NOMO-1 treated with DMSO at 0.1 percent for 48 hours (cell line): ENCODE measurements at regions not wholly inside any gene's neighbourhood (a gene's known extent, or its start where the extent isn't known, plus 50 kb on each side); places are given as distances from the start of the nearest gene placed in this dataset.
"Not testable (repeated sequence)": the region's sequence is repeated elsewhere in the genome, so short reads cannot be mapped to it uniquely, and the experiment has no call there.

Experiments used
- DNase-seq: peaks from one replicate; lab custom pipeline; 2025; ENCODE audit not compliant: unreplicated experiment; lab: John Stamatoyannopoulos, UW

DNA sequence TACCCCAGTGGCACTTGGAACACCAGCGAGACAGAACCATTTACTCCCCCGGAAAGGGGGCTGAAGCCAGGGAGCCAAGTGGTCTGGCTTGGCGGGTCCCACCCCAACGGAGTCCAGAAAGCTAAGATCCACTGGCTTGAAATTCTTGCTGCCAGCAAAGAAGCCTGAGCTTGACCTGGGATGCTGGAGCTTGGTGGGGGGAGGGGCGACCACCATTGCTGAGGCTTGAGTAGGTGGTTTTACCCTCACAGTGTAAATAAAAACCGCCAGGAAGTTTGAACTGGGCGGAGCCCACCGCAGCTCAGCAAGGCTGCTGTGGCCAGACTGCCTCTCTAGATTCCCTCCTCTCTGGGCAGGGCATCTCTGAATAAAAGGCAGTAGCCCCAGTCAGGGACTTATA is 62.8 kb downstream of the RPS24 start:
- not testable (repeated sequence) for DNase-seq

DNA sequence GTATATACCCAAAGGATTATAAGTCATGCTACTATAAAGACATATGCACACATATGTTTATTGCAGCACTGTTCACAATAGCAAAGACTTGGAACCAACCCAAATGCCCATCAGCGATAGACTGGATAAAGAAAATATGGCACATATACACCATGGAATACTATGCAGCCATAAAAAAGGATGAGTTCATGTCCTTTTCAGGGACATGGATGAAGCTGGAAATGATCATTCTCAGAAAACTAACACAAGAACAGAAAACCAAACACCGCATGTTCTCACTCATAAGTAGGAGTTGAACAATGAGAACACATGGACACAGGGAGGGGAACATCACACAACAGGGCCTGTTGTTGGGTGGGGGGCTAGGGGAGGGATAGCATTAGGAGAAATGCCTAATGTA is 68.9 kb downstream of the RPS24 start:
- not testable (repeated sequence) for DNase-seq

DNA sequence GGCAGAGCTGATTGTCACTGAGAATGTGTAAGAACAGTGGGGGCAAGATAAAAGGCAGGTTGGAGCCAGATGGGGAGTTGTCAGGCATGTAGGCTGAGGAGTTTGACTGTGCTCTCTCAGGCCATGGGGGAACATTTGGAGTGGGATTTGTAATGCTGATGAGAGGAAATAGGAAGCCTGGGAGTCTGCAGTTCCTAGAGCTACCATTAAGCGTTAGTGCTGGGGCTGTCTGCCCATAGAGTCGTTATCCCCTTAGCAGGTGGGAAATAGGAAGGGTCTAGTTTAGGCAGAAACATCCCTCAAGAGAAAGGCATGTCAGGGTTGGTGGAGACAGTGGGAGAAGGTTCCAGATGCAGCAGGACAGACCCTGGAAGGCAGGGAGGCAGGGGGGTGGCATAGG is 75.5 kb downstream of the RPS24 start:
- DNase-seq, result no peak

DNA sequence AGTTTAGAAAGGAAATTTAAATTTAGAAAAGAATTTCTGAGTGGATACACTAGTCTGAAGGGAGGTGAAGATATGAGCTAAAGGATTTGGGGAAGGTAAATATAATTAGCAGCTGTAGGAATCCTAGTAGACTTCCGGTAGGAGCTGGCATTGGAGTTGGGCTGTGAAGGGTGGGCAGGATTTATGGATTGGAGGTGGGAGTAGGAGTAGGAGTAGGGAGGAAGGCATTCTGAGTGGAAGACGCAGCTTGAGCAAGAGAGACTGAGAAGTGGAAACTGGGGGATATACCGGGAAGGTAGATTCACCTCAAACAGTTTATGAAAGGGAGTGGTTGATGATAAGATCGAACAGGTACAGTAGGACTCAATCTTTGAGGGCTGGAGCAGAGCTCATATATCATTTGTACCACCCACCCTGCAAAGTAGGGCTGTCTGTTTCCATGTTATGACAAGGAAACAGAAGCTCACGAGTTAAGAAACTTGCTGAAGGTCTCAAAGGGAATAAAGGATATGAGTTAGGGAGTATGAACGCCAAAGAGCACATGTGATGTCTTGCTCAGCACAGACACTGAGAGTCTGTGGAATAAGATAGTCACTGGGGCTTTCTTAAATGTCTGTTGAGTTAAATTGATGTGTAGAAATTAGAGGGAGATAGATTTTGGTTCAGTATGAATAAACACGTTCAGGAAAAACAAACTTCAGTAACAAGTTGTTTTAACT is 81.6 kb downstream of the RPS24 start:
- DNase-seq, result no peak

DNA sequence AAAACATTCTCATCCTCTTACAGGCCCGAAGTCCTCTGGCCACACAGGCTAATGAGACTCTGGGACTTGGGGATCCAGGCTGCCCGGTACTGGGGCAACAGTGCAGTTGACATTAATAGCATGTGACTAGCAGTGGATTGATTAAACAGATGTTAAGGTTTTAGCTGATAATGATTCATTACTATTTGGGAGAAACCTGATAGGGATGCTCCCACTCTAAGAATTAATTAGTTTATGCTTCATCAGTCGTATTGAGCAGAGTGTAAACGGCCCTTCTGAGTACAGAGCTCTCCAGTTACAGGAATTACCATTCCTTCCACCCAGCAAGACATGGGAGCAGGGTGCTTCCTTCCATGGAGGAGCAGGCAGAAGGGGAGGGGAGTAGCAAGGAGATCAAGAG is 82.7 kb downstream of the RPS24 start:
- no peak for DNase-seq

DNA sequence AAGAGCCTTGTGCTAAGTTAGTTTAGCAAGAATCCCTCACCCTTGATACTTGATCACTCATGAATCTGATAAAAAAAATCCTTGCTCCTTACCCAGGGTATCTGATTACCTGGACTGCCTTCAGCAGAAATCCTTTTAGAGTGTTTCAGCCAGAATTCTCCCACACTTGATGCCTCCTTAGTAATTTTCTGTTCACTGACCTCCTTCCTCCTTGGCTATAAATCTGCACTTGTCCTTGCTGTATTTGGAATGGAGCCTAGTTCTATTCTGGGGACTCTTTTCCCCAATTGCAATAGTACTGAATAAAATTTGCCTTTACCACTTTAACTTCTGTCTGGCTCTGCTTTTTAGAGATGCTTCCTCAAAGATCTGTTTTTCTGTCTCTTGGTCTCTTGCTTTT is 84.9 kb downstream of the RPS24 start:
- DNase-seq, result no peak

DNA sequence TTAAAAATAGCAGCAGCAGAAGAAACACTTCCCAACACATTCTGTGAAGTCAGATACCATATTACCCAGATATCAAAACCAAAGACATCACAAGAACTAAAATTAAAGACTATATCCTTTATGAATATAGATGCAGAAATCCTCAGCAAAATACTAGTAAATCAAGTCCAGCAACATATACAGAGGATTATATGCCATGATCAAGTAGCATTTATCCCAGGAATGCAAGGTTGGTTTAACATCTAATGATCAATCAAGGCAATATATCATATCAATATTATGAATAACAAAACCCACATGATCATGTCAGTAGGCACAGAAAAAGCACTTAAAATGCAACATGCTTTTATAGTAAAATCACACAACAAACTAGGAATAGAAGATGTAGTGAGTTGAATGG is 88.1 kb downstream of the RPS24 start:
- no peak for DNase-seq

DNA sequence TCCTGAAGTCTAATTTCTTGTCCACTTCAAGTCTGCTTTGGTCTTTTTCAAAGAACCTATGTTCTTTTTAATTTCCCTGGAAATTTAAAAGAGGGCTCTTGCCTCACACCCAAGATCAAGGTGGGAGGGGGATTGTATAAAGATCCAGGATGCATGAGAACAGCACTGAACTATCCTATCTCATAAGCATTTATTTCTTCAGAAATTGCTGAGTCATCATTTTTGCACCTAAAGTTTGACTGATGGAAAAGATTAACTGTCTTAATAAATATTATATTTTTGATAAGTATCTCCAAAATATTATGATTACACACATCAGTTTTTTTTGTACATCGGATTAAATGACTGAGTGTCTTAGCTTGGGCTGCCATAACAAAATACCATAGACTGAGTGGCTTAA is 90.5 kb downstream of the RPS24 start:
- DNase-seq, result no peak

DNA sequence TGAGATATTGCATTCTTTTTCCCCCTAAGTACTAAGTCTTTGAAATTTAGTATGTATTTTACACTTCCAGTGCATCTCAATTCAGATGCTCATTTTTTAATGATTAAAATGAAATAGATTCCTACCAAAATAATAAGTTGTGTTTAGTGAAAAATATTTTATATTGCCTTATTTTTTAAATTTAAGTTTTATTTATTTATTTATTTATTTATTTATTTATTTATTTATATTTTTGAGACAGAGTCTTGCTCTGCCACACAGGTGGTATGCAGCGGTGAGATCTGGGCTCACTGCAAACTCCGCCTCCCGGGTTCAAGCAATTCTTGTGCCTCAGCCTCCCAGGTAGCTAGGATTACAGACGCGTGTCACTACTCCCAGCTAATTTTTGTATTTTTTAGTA is 95.5 kb downstream of the RPS24 start:
- DNase-seq, result no peak

DNA sequence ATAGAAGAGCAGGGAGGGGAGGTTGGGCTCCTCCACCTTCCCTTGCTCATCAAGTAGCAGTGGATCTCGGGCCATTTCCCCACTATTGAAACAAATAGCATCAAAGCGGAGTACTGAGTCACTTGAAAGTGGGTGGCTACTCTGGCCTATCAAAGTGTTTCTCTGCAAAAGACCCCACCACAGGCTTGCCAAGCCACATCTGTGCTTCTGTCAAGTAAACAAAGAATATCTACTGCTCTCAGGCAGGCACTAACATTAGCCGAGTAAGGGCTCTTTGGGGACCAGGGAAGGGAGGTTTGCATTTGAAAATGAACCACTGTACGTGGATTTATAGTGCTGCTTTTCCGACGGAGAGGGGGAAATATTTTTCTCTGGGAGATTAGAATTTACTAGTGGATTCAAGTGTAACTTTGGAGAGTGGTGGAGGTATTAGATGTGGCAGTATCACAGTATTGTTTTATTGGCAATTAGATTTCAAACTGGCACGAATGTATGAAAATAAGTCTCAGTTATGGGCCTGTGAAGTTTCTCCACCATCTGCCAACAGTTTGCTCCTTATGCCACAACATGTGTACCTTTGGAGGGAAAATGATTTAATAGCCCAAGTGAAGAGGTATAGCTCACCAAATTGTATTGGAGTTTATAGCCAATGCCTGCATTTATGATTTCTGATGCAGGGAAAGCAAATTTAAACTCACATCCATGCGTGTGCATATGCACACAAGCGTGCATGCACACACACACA is 97.5 kb downstream of the RPS24 start:
- DNase-seq, result no peak

DNA sequence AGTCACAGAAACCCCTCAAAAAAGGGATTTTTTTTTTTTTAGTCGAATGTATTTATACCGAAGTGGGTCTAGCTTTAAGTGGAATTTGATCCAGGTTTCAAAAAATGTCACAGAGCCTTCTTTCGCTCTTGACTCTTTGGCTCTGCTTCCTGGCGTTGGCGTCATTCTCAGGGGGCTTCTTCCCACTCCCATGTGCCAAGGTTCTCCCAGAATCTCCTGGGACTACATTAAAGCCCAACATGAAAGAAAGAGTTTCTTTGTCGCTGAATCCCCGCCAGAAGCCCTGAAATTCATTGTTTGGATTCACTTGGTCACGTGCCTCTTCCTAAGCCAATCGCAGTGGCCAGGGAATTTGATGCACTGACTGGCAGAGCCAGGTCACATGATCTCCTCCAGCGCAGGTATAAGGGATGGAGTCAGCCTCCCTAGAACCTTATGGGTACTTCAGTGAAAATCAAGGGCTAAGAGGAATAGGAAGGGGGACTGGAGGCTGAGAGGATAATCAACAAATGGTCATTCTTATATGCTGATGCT is 101.2 kb downstream of the RPS24 start:
- no peak for DNase-seq

DNA sequence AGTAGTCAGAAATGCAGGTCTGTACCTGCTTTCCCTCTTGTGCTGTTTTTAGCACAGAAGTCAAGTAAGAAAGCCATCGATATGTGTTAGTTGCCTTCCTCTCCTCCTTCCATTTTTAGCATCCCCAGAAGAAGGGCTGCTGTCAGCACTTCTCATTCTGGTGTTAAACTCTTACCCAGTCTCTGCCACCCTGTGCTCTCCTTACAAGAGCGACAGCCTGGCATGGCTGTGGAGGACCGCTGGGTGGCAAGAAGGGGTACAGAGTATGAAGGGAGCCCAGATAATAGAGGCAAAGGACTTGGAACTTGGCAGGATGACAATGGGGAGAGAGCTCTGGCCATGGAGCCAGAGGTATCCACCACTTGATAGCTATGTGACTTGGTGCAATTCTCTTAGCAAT is 103.5 kb downstream of the RPS24 start:
- DNase-seq, result no peak

DNA sequence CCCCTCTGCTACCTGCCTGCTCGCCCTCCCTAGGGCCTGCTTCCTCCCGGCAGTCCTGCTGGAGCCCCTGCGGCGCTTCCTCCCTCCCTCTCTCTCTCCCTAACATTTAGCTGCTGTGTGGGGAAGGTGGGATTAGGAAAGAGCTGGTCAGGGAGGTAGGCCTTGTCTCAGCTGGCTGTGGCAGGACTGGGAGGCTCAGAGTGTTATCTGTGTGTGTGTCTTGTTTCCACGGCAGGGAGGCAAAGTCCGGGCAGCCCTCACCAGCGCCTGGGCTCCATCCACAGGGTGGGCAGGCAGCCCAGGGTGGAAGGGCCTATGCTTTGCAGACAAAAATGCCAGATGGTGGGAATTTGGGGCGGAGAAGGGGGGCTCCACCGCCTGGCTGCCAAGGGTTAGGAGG is 105.7 kb downstream of the RPS24 start:
- no peak for DNase-seq

DNA sequence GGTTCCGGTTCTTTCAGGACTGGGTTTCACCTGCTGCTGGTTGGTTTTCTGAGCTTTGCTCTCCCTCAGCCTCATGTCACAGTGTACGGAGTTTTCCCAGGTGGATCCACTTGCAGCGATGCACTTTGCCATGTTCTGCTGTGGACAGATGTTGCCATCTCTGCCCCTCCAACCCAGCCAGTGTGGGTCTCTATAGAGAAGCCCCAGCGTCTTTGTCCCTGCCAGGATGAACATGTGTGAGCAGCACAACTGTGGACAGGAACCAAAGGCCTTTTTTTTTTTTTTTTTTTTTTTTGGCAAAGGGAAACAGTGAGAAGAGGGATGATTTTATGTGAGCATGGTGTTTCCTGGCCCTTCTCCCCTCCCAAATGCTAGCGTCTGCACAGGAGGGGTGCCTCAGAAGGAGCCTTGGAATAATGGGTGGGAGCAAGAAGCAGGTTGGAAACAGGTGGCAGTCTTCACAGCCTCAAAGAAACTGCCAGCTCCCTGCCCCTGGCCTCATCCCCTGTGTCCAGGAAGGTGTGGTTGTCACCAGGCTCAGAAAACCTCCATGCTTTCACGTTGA is 106.5 kb downstream of the RPS24 start:
- no peak for DNase-seq

DNA sequence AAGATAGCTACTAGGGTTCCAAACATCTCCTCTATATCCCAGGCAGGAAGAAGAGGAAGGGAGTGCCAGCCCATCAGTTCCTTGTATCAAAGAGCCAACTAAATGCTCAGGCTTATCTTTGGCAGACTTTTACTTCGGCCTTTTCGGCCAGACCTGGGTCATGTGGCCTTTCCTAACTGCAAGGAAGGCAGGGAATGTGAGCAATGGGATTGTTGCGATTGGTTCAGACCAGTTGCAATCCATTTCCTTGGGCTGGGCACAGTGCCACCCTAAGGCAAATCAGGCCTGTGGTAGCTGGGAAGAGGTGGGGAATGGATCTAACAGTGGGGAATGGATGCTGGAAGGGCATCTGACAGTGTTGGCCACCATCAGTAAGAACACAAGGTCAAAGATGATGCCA is 109.9 kb downstream of the RPS24 start:
- DNase-seq, result no peak

DNA sequence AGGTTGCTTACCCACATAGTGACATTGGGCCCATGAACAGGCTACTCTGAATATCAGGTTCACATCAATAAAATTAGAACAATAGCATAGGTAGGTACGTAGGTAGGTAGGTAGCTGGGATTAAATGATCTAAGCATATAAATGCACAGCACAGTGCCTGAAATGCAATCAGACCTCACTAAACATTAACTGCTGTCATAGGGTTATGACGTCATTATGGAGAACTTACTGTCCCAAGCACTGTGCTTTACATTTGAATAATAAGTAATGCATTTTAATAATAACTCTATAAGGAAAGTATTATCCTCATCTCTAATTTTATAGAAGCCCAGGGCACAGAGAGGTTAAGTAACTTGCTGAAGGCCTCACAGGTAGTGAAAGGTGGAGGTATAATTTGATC is 112.5 kb downstream of the RPS24 start:
- no peak for DNase-seq

DNA sequence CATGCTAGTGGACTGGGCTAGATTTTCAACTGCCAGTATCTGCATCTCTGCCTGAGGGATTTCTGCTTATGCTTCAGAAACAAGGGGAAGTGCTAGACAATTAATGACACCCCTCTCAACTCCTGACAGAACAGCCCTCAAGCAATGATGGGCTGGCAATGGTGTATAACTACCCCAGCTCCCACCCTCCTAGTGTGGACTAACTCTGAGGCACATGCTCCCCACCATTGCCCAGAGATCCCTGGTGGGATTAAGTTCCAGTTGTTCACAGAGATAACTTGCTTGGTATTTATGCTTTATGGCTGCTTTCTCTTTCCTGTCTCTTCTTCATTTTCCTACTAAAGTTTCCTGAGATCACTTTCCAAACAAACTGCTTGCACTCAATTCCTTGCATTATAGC is 113.5 kb downstream of the RPS24 start:
- DNase-seq, result no peak

DNA sequence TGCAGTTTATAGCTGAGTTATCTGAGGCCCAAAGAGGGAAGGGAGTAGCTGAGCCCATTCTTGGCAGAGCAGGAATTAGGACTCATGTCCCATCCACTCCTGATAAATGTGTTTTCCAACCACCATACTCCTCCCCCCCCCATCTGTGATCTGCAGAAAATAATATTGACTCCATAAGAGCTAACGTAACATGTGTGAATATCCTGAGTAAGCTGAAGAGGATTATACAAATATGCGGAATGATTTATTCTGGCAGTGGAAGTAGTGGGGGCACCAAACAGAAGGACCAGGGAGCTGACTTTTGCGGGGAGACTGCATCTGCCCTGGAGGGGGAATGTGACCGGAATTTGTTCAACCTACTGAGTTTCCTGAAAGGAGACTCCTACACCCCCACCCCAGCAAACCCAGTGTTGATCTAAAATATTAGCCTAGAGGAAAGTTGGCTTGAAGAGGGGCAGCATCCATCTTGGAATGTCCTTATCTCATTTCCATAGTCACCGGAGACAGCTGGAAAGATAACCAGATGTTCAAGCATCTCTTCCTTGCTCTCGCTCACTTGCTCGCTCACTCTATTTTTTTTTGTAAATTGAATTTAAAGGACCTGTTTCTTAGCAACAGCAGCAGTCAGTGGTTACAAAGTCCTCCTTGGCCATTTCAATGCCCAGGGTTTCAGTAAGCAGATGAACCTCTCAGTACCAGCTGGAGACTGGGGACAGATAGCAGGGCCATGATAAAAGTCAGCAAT is 114.7 kb downstream of the RPS24 start:
- DNase-seq, result no peak

DNA sequence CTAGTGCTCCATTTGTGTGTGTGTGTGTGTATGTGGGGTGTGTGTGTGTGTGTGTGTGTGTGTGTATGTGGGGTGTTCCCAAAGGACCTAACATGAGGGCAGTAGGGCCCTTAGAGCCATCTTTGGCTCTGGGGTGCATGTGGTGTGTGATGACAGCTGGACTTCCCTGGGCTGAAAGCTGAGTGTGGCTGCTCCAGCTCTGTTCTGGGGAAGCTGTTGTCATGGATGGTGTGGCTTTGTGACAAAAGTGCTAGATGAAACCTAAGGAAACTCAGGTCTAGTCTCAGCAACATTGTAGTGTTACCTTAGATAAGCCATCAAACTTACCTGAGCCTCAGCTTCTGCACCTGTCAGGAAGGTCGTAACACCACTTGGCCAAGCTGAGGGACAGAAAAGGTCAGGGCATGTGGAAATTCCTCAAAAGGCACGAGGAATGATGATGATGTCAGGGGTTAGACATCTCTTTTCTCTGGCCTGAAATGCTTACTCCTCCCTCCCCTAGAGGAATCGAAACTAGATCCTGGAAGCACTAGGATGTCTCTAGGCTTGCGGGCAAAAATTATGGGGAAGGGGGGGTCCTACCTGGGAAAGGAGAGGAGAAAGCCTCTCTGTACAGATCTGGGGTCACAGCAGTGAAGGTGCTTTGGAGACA is 115.4 kb downstream of the RPS24 start:
- DNase-seq, result no peak

DNA sequence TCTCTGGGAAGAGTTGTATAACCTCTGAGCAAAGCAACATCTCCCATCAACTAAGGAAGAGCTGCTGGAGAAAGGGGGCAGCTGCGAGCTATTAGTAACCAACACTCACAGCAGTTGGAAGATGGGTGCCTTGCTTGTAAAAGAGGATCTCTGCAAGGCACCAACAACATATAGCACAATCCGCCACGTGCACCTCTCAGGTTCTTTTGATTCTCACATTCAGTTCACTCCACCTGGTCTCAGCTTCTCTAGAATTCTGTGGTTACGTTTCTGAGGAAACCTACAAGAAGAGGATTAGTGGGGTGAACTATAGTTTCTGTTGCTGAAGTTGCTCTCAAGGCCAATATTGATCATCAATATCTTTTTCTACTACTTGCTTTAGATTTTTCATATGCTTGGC is 117.1 kb downstream of the RPS24 start:
- DNase-seq, result no peak

DNA sequence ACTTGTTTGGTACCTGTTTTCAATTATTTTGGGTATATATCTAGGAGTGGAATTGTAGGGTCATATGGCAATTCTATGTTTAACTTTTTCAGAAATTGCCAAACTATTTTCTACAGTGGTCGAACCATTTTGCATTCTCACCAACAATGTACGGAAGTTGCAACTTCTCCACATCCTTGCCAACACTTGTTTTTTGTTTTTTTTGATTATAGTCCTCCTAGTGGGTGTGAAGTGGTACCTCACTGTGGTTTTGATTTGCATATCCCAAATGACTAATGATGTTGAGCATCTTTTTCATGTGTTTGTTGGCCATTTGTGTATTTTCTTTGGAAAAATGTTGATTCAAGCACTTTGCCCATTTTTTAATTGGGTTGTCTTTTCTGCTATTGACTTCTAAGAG is 122.1 kb downstream of the RPS24 start:
- no peak for DNase-seq
